ENCODE measurements at regions not wholly inside any gene's neighbourhood (a gene's known extent, or its start where the extent isn't known, plus 50 kb on each side); places are given as distances from the start of the nearest gene placed in this dataset.

DNA sequence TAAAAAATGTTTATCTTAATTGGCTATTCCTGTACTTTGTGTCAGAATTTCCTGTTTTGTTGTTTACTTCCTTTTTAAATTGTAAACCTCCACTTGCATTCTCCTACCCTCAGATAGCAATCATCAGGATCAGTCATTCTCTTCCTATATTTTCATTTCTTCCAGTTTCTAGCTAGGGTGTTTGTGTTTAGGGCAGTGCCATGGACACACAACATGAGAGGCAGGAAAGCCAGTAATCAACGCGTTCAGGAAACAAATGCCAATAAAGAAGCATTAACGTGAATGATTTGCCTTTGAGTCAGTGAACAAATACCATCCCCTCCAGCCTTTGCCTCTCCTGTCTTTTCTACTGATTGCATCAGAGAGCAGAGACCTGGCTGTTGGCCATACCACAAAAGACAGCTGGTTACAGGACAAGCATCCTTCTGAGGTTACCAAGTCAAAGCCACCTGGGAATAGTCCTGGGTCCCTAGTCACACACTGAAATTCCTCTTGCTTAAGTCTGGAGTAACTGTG is 56.7 kb upstream of the FHL2 start:
- TF ChIP-seq, protein P1, sequence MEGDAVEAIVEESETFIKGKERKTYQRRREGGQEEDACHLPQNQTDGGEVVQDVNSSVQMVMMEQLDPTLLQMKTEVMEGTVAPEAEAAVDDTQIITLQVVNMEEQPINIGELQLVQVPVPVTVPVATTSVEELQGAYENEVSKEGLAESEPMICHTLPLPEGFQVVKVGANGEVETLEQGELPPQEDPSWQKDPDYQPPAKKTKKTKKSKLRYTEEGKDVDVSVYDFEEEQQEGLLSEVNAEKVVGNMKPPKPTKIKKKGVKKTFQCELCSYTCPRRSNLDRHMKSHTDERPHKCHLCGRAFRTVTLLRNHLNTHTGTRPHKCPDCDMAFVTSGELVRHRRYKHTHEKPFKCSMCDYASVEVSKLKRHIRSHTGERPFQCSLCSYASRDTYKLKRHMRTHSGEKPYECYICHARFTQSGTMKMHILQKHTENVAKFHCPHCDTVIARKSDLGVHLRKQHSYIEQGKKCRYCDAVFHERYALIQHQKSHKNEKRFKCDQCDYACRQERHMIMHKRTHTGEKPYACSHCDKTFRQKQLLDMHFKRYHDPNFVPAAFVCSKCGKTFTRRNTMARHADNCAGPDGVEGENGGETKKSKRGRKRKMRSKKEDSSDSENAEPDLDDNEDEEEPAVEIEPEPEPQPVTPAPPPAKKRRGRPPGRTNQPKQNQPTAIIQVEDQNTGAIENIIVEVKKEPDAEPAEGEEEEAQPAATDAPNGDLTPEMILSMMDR (conservative IDR thresholded peaks at IDR 0.05 in 1 of 2, IDR thresholded peaks at IDR 0.05 in 1 of 2; ENCODE audit: extremely low read depth in 1 of 2, insufficient read depth in 1 of 2, low read depth in 1 of 2, low read length in 2 of 2) = no peak
- TF ChIP-seq EZH2 (IDR thresholded peaks at IDR 0.05; ENCODE audit: borderline replicate concordance, low read length) = no peak
